Retinal pigment epithelial cell (primary cell): ENCODE measurements at regions not wholly inside any gene's neighbourhood (a gene's known extent, or its start where the extent isn't known, plus 50 kb on each side); places are given as distances from the start of the nearest gene placed in this dataset.

Experiments
- DNase-seq: peaks from one replicate; pipeline ENCODE4 v3.0.0-alpha.2; 2010; ENCODE audit warnings: low read depth
- H3K4me3 ChIP-seq: 2 replicates; pipeline ENCODE4 v1.5.1; 2011; ENCODE audit warnings: mild to moderate bottlenecking, low read length, control low read depth, moderate library complexity
- CTCF ChIP-seq: conservative IDR thresholded peaks from 2 replicates; pipeline ENCODE4 v1.5.1; 2011; ENCODE audit warnings: low read depth, low read length, control low read depth, inconsistent platforms

- DNase-seq, result no peak
- H3K4me3 ChIP-seq, result no peak overlapping the region
- TF ChIP-seq CTCF, result no peak
These were observed 94.8 kb downstream of the CD200R1L start for GRCh38 chr3:112751564-112752512.

GRCh38 chr3:112751061-112751460 is 95.6 kb downstream of the CD200R1L start:
- TF ChIP-seq CTCF, result no peak
- no peak for DNase-seq
- H3K4me3 ChIP-seq, result no peak overlapping the region

- no peak for DNase-seq
- no peak overlapping the region for H3K4me3 ChIP-seq
- TF ChIP-seq CTCF, result no peak
These were observed 99.0 kb downstream of the CD200R1L start for GRCh38 chr3:112747624-112748023.

- DNase-seq, result no peak
- no peak overlapping the region for H3K4me3 ChIP-seq
- no peak for TF ChIP-seq CTCF
These were observed 99.9 kb downstream of the CD200R1L start for GRCh38 chr3:112746675-112747280.

GRCh38 chr3:112745567-112746248 is 101.0 kb downstream of the CD200R1L start:
- no peak for DNase-seq
- no peak overlapping the region for H3K4me3 ChIP-seq
- no peak for TF ChIP-seq CTCF

- no peak overlapping the region for H3K4me3 ChIP-seq
- TF ChIP-seq CTCF, result no peak
- no peak for DNase-seq
These were observed 101.7 kb downstream of the CD200R1L start for GRCh38 chr3:112744825-112745566.
